Mesothelial cell of epicardium (in vitro differentiated cells): ENCODE measurements at regions not wholly inside any gene's neighbourhood (a gene's known extent, or its start where the extent isn't known, plus 50 kb on each side); places are given as distances from the start of the nearest gene placed in this dataset.

ENCODE experiments used
- DNase-seq, 2 experiments: peaks; one replicate each; pipeline ENCODE4 v3.0.0; 2021; ENCODE audit warnings: low spot score in 2 of 2; ENCODE audit not compliant: unreplicated experiment in 2 of 2
- H3K27ac Mint-ChIP-seq: 2 replicates; pipeline ENCODE4 v1.8.0; 2021; ENCODE audit warnings: mixed read lengths
- H3K27me3 Mint-ChIP-seq: 2 replicates; pipeline ENCODE4 v1.8.0; 2021; ENCODE audit warnings: low read depth, mixed read lengths
- H3K36me3 Mint-ChIP-seq: 2 replicates; pipeline ENCODE4 v1.8.0; 2021; ENCODE audit warnings: mixed read lengths
- H3K4me1 Mint-ChIP-seq: 2 replicates; pipeline ENCODE4 v1.8.0; 2021; ENCODE audit warnings: mixed read lengths
- H3K4me3 Mint-ChIP-seq: 2 replicates; pipeline ENCODE4 v1.8.0; 2021; ENCODE audit warnings: mild to moderate bottlenecking, moderate library complexity, mixed read lengths
- H3K9me3 Mint-ChIP-seq: 2 replicates; pipeline ENCODE4 v1.8.0; 2021; ENCODE audit warnings: mixed read lengths
- TF ChIP-seq, protein P1 (sequence below): fragments of 200-600 bp; sonication (generic); IDR thresholded peaks from one replicate; pipeline ENCODE4 v1.5.0; 2021; ENCODE audit warnings: antibody characterized with exemption; ENCODE audit not compliant: unreplicated experiment

DNA sequence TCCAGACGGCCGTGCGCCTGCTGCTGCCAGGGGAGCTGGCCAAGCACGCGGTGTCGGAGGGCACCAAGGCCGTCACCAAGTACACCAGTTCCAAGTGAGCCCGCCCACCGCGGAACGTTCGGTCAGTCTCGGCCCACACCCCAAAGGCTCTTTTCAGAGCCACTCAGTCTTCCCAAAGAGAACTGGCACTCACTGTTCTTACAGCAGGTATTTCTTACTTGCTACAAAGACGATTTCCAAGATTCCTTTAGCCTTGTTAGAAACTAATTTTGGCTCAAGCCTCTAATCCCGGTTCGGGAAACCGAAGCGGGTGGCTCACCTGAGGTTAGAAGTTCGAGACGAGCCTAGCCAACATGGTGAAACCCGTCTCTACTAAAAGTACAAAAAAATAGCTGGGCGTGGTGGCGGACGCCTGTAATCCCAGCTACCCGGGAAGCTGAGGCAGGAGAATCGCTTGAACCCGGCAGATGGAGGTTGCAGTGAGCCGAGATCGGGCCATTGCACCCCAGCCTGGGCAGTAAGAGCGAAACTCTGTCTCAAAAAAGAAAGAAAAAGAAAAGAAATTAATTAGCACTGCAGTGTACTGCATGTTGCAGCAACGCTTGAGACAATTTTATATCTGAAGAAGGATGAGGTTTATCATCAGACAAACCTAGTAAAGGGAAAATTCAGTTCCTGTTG, 73.1 kb downstream of the OR2B2 start:
- Mint-ChIP-seq H3K9me3 (no peaks in the 10 kb centered on the region), H3K4me1 (peaks cover 23% of the 10 kb centered on the region), H3K27me3 (no peaks in the 10 kb centered on the region), H3K27ac (no peak overlapping the region), H3K4me3 (no peak overlapping the region), H3K36me3 (peaks cover 2% of the 10 kb centered on the region)
- DNase-seq = no peak
- TF ChIP-seq, protein P1, sequence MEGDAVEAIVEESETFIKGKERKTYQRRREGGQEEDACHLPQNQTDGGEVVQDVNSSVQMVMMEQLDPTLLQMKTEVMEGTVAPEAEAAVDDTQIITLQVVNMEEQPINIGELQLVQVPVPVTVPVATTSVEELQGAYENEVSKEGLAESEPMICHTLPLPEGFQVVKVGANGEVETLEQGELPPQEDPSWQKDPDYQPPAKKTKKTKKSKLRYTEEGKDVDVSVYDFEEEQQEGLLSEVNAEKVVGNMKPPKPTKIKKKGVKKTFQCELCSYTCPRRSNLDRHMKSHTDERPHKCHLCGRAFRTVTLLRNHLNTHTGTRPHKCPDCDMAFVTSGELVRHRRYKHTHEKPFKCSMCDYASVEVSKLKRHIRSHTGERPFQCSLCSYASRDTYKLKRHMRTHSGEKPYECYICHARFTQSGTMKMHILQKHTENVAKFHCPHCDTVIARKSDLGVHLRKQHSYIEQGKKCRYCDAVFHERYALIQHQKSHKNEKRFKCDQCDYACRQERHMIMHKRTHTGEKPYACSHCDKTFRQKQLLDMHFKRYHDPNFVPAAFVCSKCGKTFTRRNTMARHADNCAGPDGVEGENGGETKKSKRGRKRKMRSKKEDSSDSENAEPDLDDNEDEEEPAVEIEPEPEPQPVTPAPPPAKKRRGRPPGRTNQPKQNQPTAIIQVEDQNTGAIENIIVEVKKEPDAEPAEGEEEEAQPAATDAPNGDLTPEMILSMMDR = no peak

DNA sequence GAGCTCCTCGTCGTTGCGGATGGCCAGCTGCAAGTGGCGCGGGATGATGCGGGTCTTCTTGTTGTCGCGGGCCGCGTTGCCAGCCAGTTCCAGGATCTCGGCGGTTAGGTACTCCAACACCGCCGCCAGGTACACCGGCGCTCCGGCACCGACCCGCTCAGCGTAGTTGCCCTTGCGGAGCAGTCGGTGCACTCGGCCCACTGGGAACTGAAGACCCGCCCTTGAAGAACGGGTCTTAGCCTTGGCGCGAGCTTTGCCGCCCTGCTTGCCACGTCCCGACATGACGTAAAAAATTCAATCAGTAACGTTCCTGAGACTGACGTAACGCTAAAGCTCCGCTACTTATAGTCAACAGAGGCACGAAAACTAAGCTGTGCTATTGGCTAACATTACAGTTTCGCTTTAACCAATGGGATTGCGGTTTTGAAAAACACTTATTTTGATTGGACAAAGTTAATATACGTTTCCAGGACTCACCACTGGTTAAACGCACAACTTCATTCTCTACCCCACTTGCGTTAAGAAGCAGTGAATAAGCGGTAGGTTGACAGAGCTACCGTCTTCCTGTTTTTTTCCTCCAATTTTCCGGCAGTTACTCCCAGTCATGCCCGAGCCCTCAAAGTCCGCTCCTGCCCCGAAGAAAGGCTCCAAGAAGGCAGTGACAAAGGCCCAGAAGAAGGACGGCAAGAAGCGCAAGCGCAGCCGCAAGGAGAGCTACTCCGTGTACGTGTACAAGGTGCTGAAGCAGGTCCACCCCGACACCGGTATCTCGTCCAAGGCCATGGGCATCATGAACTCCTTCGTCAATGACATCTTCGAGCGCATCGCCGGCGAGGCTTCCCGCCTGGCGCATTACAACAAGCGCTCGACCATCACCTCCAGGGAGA, 73.9 kb downstream of the OR2B2 start:
- peak; percentile 50 to 81 for DNase-seq
- Mint-ChIP-seq H3K4me3 (no peak overlapping the region), H3K36me3 (peaks cover 2% of the 10 kb centered on the region), H3K9me3 (no peaks in the 10 kb centered on the region), H3K4me1 (peaks cover 23% of the 10 kb centered on the region), H3K27me3 (no peaks in the 10 kb centered on the region), H3K27ac (no peak overlapping the region)
- TF ChIP-seq, protein P1 = no peak

DNA sequence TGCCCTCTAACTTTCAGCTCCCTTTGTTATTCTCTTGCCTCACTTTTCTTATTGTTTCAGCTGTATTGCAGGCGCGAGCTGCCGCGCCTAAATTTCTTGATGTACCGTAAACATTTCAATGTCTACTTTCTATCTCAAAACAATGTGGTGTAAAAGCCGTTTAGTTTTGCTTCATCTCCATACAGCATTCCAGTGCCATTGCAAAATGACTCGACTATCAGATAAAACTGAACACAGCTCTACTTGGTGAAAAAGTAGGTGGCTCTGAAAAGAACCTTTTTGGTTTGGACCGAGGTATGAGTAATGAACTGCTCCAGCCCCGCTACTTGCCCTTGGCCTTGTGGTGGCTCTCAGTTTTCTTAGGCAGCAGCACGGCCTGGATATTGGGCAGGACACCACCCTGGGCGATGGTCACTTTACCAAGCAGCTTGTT, 74.6 kb downstream of the OR2B2 start:
- no peaks in the 10 kb centered on the region for H3K9me3 Mint-ChIP-seq
- H3K27ac Mint-ChIP-seq = no peak overlapping the region
- TF ChIP-seq, protein P1 = no peak
- no peaks in the 10 kb centered on the region for H3K27me3 Mint-ChIP-seq
- H3K4me1 Mint-ChIP-seq = peaks cover 23% of the 10 kb centered on the region
- no peak for DNase-seq
- no peak overlapping the region for H3K4me3 Mint-ChIP-seq
- peaks cover 2% of the 10 kb centered on the region for H3K36me3 Mint-ChIP-seq

DNA sequence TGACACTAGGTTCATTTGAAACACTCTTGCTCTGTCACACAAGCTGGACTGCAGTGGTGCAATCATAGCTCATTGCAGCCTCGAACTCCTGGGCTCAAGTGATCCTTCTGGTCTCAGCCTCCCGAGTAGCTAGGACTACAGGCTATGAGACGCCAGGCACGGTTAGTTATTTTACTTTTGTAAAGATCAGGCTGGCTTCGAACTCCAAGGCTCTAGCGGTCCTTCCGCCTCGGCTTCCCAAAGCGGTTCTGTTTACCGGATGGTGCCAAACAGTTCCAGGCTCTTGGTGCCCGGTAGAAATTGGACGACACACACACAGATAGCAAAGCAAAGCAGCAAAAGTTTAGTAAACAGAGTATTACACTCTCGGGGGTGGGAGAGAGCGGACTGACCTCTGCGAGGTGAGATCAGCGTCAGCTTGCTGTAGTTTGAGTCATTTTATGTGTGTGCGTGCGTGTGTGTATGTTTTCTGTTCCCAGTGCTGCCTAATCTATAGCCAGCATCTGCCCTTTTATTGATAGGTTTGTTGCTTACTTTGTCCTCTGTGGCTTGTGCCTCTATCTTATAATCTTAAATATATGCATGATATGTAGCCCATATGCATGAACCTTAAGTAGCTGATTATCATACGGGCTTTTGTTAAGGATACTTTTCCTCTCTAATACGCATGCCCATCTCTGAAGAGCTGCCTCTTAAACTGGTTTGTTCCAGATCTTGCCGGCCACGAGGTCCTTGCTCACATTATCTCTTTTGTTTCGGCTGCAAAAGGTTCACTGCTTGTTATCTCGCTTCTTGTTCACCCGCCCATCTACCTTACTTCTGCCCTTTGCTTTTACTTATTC, 75.2 kb downstream of the OR2B2 start:
- H3K36me3 Mint-ChIP-seq = peaks cover 2% of the 10 kb centered on the region
- TF ChIP-seq, protein P1 = no peak
- H3K27ac Mint-ChIP-seq = no peak overlapping the region
- H3K4me1 Mint-ChIP-seq = peaks cover 23% of the 10 kb centered on the region
- H3K27me3 Mint-ChIP-seq = no peaks in the 10 kb centered on the region
- no peak overlapping the region for H3K4me3 Mint-ChIP-seq
- peak in 1 of 2 experiments; percentile 47 for DNase-seq
- H3K9me3 Mint-ChIP-seq = no peaks in the 10 kb centered on the region

DNA sequence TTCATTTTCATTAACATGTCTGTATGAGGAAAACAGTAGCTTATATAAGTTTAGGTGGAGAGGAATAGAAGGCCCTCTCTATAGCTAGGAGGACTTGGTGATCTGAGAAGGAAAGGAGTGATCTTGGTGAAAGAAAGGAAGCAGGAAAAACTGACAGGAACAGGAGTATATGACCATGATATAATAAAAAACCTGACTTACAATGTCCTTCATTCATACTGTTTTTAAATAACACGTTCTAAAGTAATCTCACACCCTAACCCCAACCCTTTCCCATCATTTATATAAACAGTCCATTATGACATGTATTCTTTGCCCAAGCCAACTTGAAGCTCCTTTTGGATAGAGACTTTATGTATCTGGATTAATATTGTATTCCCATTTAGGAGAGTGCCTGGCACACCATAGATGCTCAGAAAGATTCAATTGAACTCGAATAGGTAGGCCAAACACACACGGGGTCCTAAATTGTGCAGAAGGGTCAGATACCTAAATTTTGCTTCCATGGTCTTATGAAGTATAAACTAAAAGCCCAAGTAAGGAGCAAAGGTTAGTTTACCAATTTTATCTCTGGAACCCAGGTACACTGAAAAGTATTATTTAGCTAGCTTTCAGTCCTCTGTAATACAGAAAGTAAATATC, 75.9 kb downstream of the OR2B2 start:
- H3K9me3 Mint-ChIP-seq = no peaks in the 10 kb centered on the region

More for the DNA sequence above, 75.9 kb downstream of the OR2B2 start:
- Mint-ChIP-seq H3K27me3 (no peaks in the 10 kb centered on the region), H3K4me1 (peaks cover 26% of the 10 kb centered on the region), H3K4me3 (no peak overlapping the region), H3K36me3 (peaks cover 2% of the 10 kb centered on the region), H3K27ac (no peak overlapping the region)
- DNase-seq = no peak
- TF ChIP-seq, protein P1 = no peak
